Endodermal cell (in vitro differentiated cells): ENCODE measurements at regions not wholly inside any gene's neighbourhood (a gene's known extent, or its start where the extent isn't known, plus 50 kb on each side); places are given as distances from the start of the nearest gene placed in this dataset.

Experiments used
- DNase-seq: peaks from one replicate; pipeline ENCODE4 v3.0.0-alpha.2; 2017
- H3K27ac ChIP-seq: 2 replicates; pipeline ENCODE4 v1.5.1; 2013; ENCODE audit warnings: mild to moderate bottlenecking, low read depth, low read length, moderate library complexity
- H3K27me3 ChIP-seq: 2 replicates; pipeline ENCODE4 v1.6.1; 2013; ENCODE audit warnings: mild to moderate bottlenecking, low read length, moderate library complexity; ENCODE audit not compliant: insufficient read depth, control insufficient read depth, poor library complexity, severe bottlenecking
- H3K36me3 ChIP-seq: 2 replicates; pipeline ENCODE4 v1.7.0; 2013; ENCODE audit warnings: mild to moderate bottlenecking, low read length, moderate library complexity; ENCODE audit not compliant: control insufficient read depth, insufficient read depth
- H3K4me1 ChIP-seq: one replicate; pipeline ENCODE4 v1.7.0; 2013; ENCODE audit warnings: low read length; ENCODE audit not compliant: control insufficient read depth, insufficient read depth
- H3K4me3 ChIP-seq: 2 replicates; pipeline ENCODE4 v1.5.1; 2013; ENCODE audit warnings: mild to moderate bottlenecking, low read length, moderate library complexity
- H3K9ac ChIP-seq: 2 replicates; pipeline ENCODE4 v1.6.1; 2013; ENCODE audit warnings: mild to moderate bottlenecking, low read length, moderate library complexity; ENCODE audit not compliant: poor library complexity, severe bottlenecking; ENCODE audit errors: extremely low read depth
- H3K9me3 ChIP-seq: 2 replicates; pipeline ENCODE4 v1.6.1; 2013; ENCODE audit warnings: mild to moderate bottlenecking, low read length, moderate library complexity; ENCODE audit not compliant: control insufficient read depth
- H3K27ac Mint-ChIP-seq: 2 replicates; pipeline ENCODE4 v1.8.0; 2020; ENCODE audit warnings: mixed read lengths
- H3K27me3 Mint-ChIP-seq: 2 replicates; pipeline ENCODE4 v1.8.0; 2021; ENCODE audit warnings: mild to moderate bottlenecking, mixed read lengths; ENCODE audit not compliant: insufficient read depth
- H3K36me3 Mint-ChIP-seq: 2 replicates; pipeline ENCODE4 v1.8.0; 2020; ENCODE audit warnings: low read depth, mixed read lengths
- H3K4me1 Mint-ChIP-seq: 2 replicates; pipeline ENCODE4 v1.8.0; 2020; ENCODE audit warnings: mixed read lengths
- H3K4me3 Mint-ChIP-seq: 2 replicates; pipeline ENCODE4 v1.8.0; 2020; ENCODE audit warnings: mild to moderate bottlenecking, moderate library complexity, mixed read lengths
- H3K9me3 Mint-ChIP-seq: 2 replicates; pipeline ENCODE4 v1.8.0; 2020; ENCODE audit warnings: mild to moderate bottlenecking, mixed read lengths
- CTCF ChIP-seq: fragments of 200-600 bp; sonication (generic); conservative IDR thresholded peaks from 2 replicates; pipeline ENCODE4 v1.5.0; 2021; ENCODE audit warnings: antibody characterized with exemption, mild to moderate bottlenecking
- WGBS, 2 experiments: methylation state at CpG; one replicate each; pipeline versions ENCODE4 v1.1.5 to v1.1.7; 2013; ENCODE audit warnings: missing lambda C conversion rate in 2 of 2, mixed read lengths in 1 of 2; ENCODE audit not compliant: insufficient coverage in 1 of 2, insufficient read length in 1 of 2; 5-methylcytosine and 5-hydroxymethylcytosine counted together

- Mint-ChIP-seq H3K4me3 (no peak overlapping the region), H3K27ac (no peak overlapping the region), H3K4me1 (peaks cover 9% of the 10 kb centered on the region), H3K27me3 (no peaks in the 10 kb centered on the region), H3K36me3 (no peaks in the 10 kb centered on the region), H3K9me3 (no peaks in the 10 kb centered on the region)
- no peaks in the 10 kb centered on the region for H3K9me3 ChIP-seq
- no peak overlapping the region for H3K9ac ChIP-seq
- no peak for TF ChIP-seq CTCF
- H3K4me3 ChIP-seq: no peak overlapping the region
- H3K27me3 ChIP-seq: no peaks in the 10 kb centered on the region
- no peak for DNase-seq
- H3K36me3 ChIP-seq: no peaks in the 10 kb centered on the region
- H3K4me1 ChIP-seq: no peaks in the 10 kb centered on the region
- no peak overlapping the region for H3K27ac ChIP-seq
- 94% methylated on average over 1 of the region's 1 CpG; no CpG with 5 or more reads in 1 of the 2 experiments for WGBS, 2 experiments
Observed at GRCh38 chr2:226211439-226211838, 588.2 kb downstream of the IRS1 start.

- peaks cover 9% of the 10 kb centered on the region for H3K4me1 Mint-ChIP-seq
- H3K9ac ChIP-seq: no peak overlapping the region
Observed at GRCh38 chr2:226208726-226209125, 590.9 kb downstream of the IRS1 start.

GRCh38 chr2:226207671-226208070, 591.9 kb downstream of the IRS1 start:
- H3K27ac Mint-ChIP-seq: no peak overlapping the region
- H3K4me3 ChIP-seq: no peak overlapping the region
- no peaks in the 10 kb centered on the region for H3K4me1 ChIP-seq
- H3K36me3 ChIP-seq: no peaks in the 10 kb centered on the region
- DNase-seq: no peak
- 83 to 92% methylated on average over 3 to 4 of the region's 5 CpGs for WGBS, 2 experiments
- no peak for TF ChIP-seq CTCF
- no peaks in the 10 kb centered on the region for H3K9me3 ChIP-seq
- H3K4me1 Mint-ChIP-seq: peaks cover 6% of the 10 kb centered on the region
- H3K27me3 Mint-ChIP-seq: no peaks in the 10 kb centered on the region
- no peak overlapping the region for H3K9ac ChIP-seq
- no peaks in the 10 kb centered on the region for H3K36me3 Mint-ChIP-seq
- no peak overlapping the region for H3K4me3 Mint-ChIP-seq
- H3K9me3 Mint-ChIP-seq: no peaks in the 10 kb centered on the region
- H3K27ac ChIP-seq: no peak overlapping the region
- H3K27me3 ChIP-seq: no peaks in the 10 kb centered on the region

More at GRCh38 chr2:226208726-226209125, 590.9 kb downstream of the IRS1 start:
- H3K27ac ChIP-seq: no peak overlapping the region
- Mint-ChIP-seq H3K9me3 (no peaks in the 10 kb centered on the region), H3K36me3 (no peaks in the 10 kb centered on the region), H3K27me3 (no peaks in the 10 kb centered on the region), H3K27ac (no peak overlapping the region), H3K4me3 (no peak overlapping the region)
- no peak overlapping the region for H3K4me3 ChIP-seq
- no peaks in the 10 kb centered on the region for H3K27me3 ChIP-seq
- no peaks in the 10 kb centered on the region for H3K9me3 ChIP-seq
- H3K36me3 ChIP-seq: no peaks in the 10 kb centered on the region
- WGBS, 2 experiments: 83 to 85% methylated on average over 1 to 2 of the region's 2 CpGs
- no peak for TF ChIP-seq CTCF
- no peaks in the 10 kb centered on the region for H3K4me1 ChIP-seq
- DNase-seq: no peak
